Activated T-helper 1 cell treated with Interleukin-2 at 50 U/mL for 16 hours (primary cell): ENCODE measurements at regions not wholly inside any gene's neighbourhood (a gene's known extent, or its start where the extent isn't known, plus 50 kb on each side); places are given as distances from the start of the nearest gene placed in this dataset.

Experiments used
- DNase-seq: peaks from one replicate; pipeline ENCODE4 v3.0.0-alpha.2; 2020; ENCODE audit warnings: low read depth

GRCh38 chr1:98330224-98330623 is 331.3 kb upstream of the SNX7 start:
- DNase-seq: no peak

DNA sequence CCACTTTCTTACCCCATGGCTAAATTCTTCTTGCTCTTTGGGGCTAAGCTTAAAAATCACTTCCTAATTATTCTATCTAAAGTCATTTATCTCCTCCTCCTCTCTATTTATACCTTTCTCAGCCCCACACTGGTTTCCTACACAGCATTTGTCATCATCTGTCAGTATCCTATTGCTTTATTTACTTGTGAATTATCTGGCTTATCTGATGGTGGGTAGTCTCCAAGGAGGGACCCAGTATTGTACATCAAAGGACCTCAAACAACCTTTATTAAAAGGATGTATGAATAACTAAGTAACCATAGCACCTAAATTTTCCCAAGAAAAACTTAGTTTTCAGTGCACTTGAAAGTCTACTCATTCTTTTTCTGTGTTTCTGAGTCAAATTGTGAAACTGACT is 332.7 kb upstream of the SNX7 start:
- DNase-seq: no peak

DNA sequence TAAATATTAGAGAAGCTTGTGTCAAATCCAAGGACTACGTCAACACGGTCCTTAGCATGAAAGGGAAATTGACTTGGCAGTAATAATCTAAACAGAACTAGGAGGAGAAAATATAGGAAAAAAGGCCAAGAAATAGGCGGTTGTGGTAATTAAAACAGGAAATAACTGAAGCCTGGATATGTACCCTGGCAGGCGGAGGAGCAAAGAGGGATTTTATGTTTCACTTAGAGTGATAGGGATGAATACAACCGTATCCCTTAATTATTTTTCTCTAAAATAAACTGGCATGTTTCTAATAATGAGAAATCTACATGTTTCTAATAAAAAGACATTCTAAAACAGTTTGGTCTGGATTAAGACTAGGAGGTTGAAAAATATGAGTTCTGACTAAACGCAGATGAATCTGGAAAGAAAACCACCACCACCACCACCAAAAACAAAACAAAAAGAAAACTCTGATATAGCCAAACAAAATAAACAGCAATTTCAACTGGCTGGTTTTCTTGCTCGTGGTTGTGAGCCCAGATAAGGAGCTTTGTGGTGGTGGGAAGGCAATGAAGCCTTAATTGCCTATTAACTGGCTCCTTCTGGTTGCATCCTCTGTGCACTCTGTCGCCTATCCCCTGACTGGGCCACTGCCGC is 334.2 kb upstream of the SNX7 start:
- DNase-seq: no peak

GRCh38 chr1:98325646-98326440 is 335.7 kb upstream of the SNX7 start:
- DNase-seq: no peak

DNA sequence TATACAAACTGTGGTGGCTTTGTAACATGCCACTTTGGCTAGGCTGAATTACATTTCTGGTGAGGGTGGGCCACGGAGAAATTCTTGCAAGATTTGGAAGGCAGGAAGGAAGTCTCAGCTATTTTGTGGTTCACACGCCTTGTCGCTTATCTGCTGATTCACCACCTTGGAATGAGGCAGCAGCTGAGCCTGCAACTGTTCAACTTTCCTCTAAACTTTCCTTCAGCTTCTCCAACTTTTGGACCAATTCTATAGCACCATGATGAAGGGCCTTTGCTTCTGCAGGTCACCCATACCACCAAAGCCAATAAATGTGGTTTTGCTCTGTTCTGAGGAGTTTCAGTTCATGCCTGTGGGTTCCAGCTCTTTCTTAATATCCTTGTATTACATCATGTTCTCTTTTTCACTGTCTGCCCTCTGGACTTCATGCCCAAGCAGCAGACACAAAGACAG is 337.6 kb upstream of the SNX7 start:
- no peak for DNase-seq

DNA sequence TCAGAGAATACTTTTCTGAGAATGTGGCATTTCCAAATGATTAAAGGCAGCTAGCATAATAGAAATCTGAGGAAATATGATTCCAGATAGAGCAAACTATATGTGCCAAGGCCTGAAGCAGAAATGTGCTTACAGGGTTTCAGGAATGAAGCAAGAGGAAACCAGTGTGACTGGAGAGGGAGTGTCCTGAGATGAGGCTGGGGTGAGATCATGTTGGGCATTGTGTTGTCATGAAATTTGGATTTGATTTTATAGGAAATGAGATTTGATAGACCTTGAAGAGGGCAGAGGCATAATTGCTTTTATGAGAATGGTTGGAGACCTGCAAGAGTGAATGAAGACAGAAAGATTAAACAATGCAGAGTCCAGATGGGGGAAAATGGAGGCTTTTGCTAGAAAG is 338.1 kb upstream of the SNX7 start:
- no peak for DNase-seq

- no peak for DNase-seq
Observed at GRCh38 chr1:98322966-98323365, 338.6 kb upstream of the SNX7 start.

GRCh38 chr1:98322086-98322485 is 339.4 kb upstream of the SNX7 start:
- DNase-seq: no peak

GRCh38 chr1:98321191-98321590 is 340.3 kb upstream of the SNX7 start:
- no peak for DNase-seq

GRCh38 chr1:98316286-98316905 is 345.1 kb upstream of the SNX7 start:
- DNase-seq: no peak

- no peak for DNase-seq
Observed at GRCh38 chr1:98315309-98315708, 346.2 kb upstream of the SNX7 start.

DNA sequence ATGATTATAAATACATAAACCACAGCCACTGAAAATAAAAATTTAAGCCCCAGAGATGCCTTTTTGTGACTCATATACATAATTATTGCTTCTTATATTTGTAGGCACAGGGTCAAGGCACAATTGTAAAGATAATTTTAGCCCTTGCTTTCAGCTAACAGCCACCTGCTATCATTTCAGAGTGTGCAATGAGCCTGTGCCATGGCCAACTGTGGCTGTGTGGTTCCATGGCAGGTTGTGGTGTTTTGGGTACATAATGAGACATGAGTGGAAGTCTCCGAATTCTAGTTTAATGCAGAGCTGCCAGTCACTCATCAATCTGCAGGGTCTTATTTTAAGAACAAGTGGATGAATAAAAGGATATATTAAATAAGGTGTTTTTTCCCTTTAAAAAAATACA is 346.9 kb upstream of the SNX7 start:
- no peak for DNase-seq

GRCh38 chr1:98306517-98307089 is 354.9 kb upstream of the SNX7 start:
- no peak for DNase-seq

DNA sequence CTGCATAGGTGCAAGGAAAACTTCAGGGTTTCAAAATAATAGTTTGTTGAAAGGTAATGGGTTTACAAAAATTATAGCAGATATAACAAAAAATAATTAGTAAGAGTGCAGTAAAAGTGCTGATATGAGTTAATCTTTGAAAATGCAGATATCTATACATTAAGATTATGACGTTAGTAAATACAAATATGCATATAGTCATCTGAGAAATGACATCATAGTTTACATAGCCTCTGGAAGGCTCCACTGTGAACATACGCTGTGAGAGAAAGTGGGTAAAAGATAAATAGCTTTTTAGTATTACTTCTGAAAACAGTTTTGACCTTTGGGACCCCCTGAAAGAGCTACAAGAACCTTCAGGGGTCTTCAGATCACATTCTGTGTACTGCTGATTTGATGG is 356.2 kb upstream of the SNX7 start:
- no peak for DNase-seq

- no peak for DNase-seq
Observed at GRCh38 chr1:98304888-98305287, 356.6 kb upstream of the SNX7 start.

DNA sequence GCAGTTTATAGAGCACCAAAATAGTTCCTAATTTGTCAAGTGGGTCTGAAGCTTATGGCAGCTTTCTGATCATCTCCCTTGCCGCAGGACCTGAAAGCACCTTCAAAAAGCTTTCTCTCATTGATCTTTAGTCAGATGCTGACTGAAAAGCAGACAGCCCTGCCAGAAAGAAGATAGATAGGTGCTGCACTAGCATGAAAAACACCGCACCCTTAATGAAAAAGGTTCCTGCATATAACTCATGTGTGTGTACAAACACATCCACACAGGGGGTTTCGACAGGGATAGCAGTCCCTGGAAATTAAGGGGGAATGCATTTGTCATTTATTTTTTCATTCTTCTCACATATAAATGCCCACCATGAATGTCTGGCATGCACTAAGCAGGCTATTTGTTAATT is 361.7 kb upstream of the SNX7 start:
- no peak for DNase-seq

DNA sequence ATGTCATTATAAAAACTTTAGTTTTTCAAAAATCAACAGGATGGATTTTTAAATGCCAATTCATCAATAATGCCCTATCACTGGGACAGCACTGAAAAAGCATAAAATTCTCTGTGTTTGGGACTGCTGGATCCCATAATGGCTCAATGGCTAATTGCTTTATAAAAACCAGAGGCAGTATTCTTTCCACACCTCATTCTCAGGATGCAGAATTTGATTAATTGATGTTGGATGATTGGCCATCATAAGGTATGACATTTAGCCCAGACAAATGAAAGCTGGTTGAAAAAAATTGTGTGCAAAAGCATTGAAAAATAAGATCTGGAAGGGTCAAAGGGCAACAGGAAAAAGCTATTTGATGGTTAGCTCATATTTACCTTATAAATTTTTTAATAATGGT is 362.2 kb upstream of the SNX7 start:
- DNase-seq: no peak

DNA sequence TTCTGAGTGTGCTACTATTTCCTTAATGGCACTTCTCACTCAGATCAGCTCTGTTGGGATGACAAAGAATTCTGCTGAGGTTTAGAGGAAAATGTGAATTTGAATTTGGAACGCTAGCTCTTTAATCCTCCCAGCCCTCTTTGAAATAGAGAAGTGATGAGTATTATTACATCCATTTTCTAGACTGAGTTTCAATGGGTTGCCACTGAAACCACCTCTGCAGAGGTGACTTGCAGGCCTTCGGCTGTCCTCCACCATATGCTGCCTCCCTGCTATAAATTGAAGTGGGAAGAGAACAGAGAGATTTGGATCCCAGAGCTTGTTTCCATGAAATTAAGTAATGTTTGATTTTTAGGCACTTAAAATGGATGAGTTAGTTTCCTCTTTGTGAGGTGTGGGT is 363.2 kb upstream of the SNX7 start:
- no peak for DNase-seq

DNA sequence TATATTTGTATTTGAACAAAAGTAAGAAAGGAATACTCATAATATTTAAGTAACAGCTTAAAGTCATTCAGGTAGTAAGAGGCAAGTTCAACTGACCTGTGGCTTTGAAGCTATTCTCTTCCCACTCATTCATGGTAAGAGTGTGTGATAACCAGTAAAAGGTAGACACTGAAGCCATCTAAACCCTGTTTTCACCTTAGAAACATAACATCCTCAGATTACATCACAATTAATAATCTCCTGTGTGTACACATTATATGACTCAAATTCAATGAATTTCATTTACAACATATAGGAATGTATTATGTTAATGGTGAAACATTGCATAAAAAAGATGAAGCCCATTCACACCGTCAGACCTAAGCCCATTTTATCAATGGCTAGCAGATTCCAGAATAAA is 364.8 kb upstream of the SNX7 start:
- no peak for DNase-seq

- no peak for DNase-seq
Observed at GRCh38 chr1:98294127-98294526, 367.4 kb upstream of the SNX7 start.

GRCh38 chr1:98292994-98293393 is 368.5 kb upstream of the SNX7 start:
- no peak for DNase-seq

DNA sequence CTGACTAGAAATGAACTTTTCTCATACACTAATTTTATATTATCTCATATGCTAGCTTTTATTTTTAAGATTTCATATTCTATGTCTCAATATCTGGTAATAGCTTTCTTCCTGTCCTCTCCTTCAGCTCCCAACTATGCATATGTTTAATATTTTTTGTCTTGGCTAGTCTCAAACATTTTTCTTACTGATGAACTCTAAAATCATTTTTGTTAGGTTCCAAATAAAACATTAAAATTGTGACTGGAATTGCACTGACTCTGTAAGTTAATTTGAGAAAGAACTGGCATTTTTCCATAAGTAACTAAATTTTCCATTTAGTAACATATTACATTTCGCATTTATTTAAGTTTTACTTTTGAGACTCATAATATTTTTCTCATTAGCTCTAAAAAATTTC is 368.5 kb upstream of the DPYD start:
- no peak for DNase-seq

DNA sequence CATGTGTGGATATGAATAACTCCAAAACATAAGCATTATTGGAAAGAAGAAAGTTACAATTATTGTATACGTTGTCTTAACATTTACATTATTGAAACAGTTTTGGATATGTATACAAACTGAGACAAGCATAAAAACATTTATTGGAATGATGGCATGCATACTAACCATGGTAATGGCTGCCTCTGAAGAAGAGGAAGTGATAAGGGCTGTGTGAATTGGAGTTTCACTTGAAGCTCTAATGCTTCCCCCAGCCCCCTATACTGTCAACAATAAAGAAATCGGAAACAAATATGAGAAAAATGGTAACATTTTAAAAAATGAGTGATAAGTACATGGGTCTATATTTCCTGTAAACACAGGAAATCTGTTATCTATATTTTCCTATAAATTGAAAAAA is 367.7 kb upstream of the DPYD start:
- DNase-seq: no peak
